OCI-LY1 (cell line): ENCODE measurements at regions not wholly inside any gene's neighbourhood (a gene's known extent, or its start where the extent isn't known, plus 50 kb on each side); places are given as distances from the start of the nearest gene placed in this dataset.

ENCODE experiments used
- H2AFZ ChIP-seq: fragments of 200-600 bp; sonication (generic), shearing (Covaris generic); 2 replicates; pipeline ENCODE4 v1.6.0; 2014; ENCODE audit warnings: antibody characterized with exemption, mild to moderate bottlenecking, low read length
- H3F3A ChIP-seq: fragments of 200-600 bp; sonication (generic), shearing (Covaris generic); 2 replicates; pipeline ENCODE4 v1.6.0; 2014; ENCODE audit warnings: mild to moderate bottlenecking, antibody characterized with exemption, low read length, moderate library complexity; ENCODE audit not compliant: insufficient read depth
- H3K27ac ChIP-seq: fragments of 200-600 bp; sonication (generic); 2 replicates; pipeline ENCODE4 v1.5.1; 2014; ENCODE audit warnings: low read length, mixed run types, mild to moderate bottlenecking, low read depth; ENCODE audit not compliant: poor library complexity, severe bottlenecking
- H3K27me3 ChIP-seq: fragments of 200-600 bp; sonication (generic); 2 replicates; pipeline ENCODE4 v1.6.0; 2014; ENCODE audit warnings: antibody characterized with exemption, mild to moderate bottlenecking, low read length, moderate library complexity; ENCODE audit not compliant: insufficient read depth
- H3K36me3 ChIP-seq: fragments of 200-600 bp; sonication (generic); 2 replicates; pipeline ENCODE4 v1.6.1; 2014; ENCODE audit warnings: mild to moderate bottlenecking, antibody characterized with exemption, low read length, moderate library complexity, mixed read lengths; ENCODE audit not compliant: insufficient read depth
- H3K4me1 ChIP-seq: fragments of 200-600 bp; sonication (generic); 2 replicates; pipeline ENCODE4 v1.5.1; 2014; ENCODE audit warnings: mild to moderate bottlenecking, low read length, moderate library complexity; ENCODE audit not compliant: insufficient read depth, severe bottlenecking
- H3K4me2 ChIP-seq: fragments of 200-600 bp; sonication (generic), shearing (Covaris generic); 2 replicates; pipeline ENCODE4 v1.6.1; 2014; ENCODE audit warnings: low read length
- H3K4me3 ChIP-seq: fragments of 200-600 bp; sonication (generic); 2 replicates; pipeline ENCODE4 v1.5.1; 2014; ENCODE audit warnings: low read length, low read depth, mild to moderate bottlenecking, mixed read lengths; ENCODE audit not compliant: poor library complexity, severe bottlenecking
- H3K79me2 ChIP-seq: fragments of 200-600 bp; shearing (Covaris generic); 2 replicates; pipeline ENCODE4 v1.6.1; 2016; ENCODE audit warnings: mixed run types, low read length, mixed read lengths; ENCODE audit not compliant: insufficient read depth
- H3K9ac ChIP-seq: fragments of 200-600 bp; sonication (generic), shearing (Covaris generic); 2 replicates; pipeline ENCODE4 v1.6.1; 2014; ENCODE audit warnings: mild to moderate bottlenecking, low read length, mixed read lengths
- H3K9me2 ChIP-seq: fragments of 200-600 bp; sonication (generic), shearing (Covaris generic); 2 replicates; pipeline ENCODE4 v1.6.1; 2014; ENCODE audit warnings: low read depth, mild to moderate bottlenecking, low read length, mixed read lengths
- H3K9me3 ChIP-seq: fragments of 200-600 bp; shearing (Covaris generic); 2 replicates; pipeline ENCODE4 v1.6.1; 2014; ENCODE audit warnings: low read length, mixed read lengths
- H4K20me1 ChIP-seq: fragments of 200-600 bp; sonication (generic), shearing (Covaris generic); 2 replicates; pipeline ENCODE4 v1.6.0; 2016; ENCODE audit warnings: mild to moderate bottlenecking, low read length; ENCODE audit not compliant: insufficient read depth
- CTCF ChIP-seq: fragments of 200-600 bp; sonication (generic), shearing (Covaris generic); IDR thresholded peaks from 2 replicates; pipeline ENCODE4 v1.5.1; 2017; ENCODE audit warnings: mild to moderate bottlenecking, antibody characterized with exemption, low read length, moderate library complexity, mixed read lengths
- EZH2 ChIP-seq: fragments of 200-600 bp; sonication (generic), shearing (Covaris generic); IDR thresholded peaks from 2 replicates; pipeline ENCODE4 v1.8.0; 2017; ENCODE audit warnings: borderline replicate concordance, mixed run types, mild to moderate bottlenecking, antibody characterized with exemption, low read length, moderate library complexity, mixed read lengths

- Histone ChIP-seq H3K36me3 (no peaks in the 10 kb centered on the region), H3K9ac (no peak overlapping the region), H3F3A (no peaks in the 10 kb centered on the region), H2AFZ (no peak overlapping the region), H3K27ac (no peak overlapping the region), H3K9me2 (no peaks in the 10 kb centered on the region), H3K27me3 (0 out of 2 replicates have a peak, but pooled peaks cover 7% of the 10 kb centered on the region), H4K20me1 (no peaks in the 10 kb centered on the region), H3K79me2 (no peaks in the 10 kb centered on the region), H3K9me3 (no peaks in the 10 kb centered on the region), H3K4me2 (no peak overlapping the region), H3K4me3 (no peak overlapping the region), H3K4me1 (no peaks in the 10 kb centered on the region)
- no peak for TF ChIP-seq CTCF
- TF ChIP-seq EZH2 = no peak
Measured at GRCh38 chr1:232430467-232430866, 199.5 kb downstream of the SIPA1L2 start.

- Histone ChIP-seq H3K9ac (no peak overlapping the region), H3K4me1 (no peaks in the 10 kb centered on the region), H3K27me3 (no peaks in the 10 kb centered on the region), H4K20me1 (no peaks in the 10 kb centered on the region), H3K27ac (no peak overlapping the region), H3F3A (no peaks in the 10 kb centered on the region), H3K9me3 (no peaks in the 10 kb centered on the region), H3K36me3 (no peaks in the 10 kb centered on the region), H2AFZ (no peak overlapping the region), H3K4me3 (no peak overlapping the region), H3K4me2 (no peak overlapping the region), H3K9me2 (no peaks in the 10 kb centered on the region), H3K79me2 (no peaks in the 10 kb centered on the region)
- TF ChIP-seq CTCF = no peak
- TF ChIP-seq EZH2 = no peak
Measured at GRCh38 chr1:232428786-232429530, 201.0 kb downstream of the SIPA1L2 start.

- Histone ChIP-seq H2AFZ (no peak overlapping the region), H3K4me3 (no peak overlapping the region), H3K9me2 (no peaks in the 10 kb centered on the region), H3F3A (no peaks in the 10 kb centered on the region), H3K27me3 (no peaks in the 10 kb centered on the region), H3K79me2 (no peaks in the 10 kb centered on the region), H3K27ac (no peak overlapping the region), H3K4me1 (no peaks in the 10 kb centered on the region), H3K36me3 (no peaks in the 10 kb centered on the region), H4K20me1 (no peaks in the 10 kb centered on the region), H3K4me2 (no peak overlapping the region), H3K9me3 (no peaks in the 10 kb centered on the region), H3K9ac (no peak overlapping the region)
- no peak for TF ChIP-seq EZH2
- TF ChIP-seq CTCF = no peak
Measured at GRCh38 chr1:232428036-232428645, 201.8 kb downstream of the SIPA1L2 start.
